ENCODE measurements at regions not wholly inside any gene's neighbourhood (a gene's known extent, or its start where the extent isn't known, plus 50 kb on each side); places are given as distances from the start of the nearest gene placed in this dataset.

DNA sequence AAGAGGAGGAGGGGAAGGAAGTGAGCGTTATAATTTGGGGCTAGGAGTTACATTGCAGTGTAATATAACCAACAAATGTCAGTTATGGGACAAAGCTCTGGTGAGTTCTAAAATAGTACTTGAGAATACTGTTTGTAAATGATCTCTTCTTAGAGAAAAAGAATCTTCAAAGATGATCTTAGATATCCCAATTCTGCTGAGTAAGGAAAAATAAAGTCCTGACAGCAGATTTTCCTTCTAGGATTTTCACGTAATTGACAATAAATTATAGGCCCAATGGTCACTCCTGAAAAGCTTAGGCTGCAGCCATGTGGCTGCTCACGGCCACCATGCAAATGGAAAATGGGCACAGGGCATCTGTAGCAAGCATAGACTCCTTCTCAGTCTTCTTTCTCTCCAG, 241.6 kb downstream of the SIPA1L2 start:
- TF ChIP-seq, protein P1, sequence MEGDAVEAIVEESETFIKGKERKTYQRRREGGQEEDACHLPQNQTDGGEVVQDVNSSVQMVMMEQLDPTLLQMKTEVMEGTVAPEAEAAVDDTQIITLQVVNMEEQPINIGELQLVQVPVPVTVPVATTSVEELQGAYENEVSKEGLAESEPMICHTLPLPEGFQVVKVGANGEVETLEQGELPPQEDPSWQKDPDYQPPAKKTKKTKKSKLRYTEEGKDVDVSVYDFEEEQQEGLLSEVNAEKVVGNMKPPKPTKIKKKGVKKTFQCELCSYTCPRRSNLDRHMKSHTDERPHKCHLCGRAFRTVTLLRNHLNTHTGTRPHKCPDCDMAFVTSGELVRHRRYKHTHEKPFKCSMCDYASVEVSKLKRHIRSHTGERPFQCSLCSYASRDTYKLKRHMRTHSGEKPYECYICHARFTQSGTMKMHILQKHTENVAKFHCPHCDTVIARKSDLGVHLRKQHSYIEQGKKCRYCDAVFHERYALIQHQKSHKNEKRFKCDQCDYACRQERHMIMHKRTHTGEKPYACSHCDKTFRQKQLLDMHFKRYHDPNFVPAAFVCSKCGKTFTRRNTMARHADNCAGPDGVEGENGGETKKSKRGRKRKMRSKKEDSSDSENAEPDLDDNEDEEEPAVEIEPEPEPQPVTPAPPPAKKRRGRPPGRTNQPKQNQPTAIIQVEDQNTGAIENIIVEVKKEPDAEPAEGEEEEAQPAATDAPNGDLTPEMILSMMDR (IDR thresholded peaks at IDR 0.05; ENCODE audit: insufficient read depth, missing control alignments), result no peak
- DNase-seq (ENCODE audit: insufficient read length, low spot score), result no peak
- FAIRE-seq, result no peak

DNA sequence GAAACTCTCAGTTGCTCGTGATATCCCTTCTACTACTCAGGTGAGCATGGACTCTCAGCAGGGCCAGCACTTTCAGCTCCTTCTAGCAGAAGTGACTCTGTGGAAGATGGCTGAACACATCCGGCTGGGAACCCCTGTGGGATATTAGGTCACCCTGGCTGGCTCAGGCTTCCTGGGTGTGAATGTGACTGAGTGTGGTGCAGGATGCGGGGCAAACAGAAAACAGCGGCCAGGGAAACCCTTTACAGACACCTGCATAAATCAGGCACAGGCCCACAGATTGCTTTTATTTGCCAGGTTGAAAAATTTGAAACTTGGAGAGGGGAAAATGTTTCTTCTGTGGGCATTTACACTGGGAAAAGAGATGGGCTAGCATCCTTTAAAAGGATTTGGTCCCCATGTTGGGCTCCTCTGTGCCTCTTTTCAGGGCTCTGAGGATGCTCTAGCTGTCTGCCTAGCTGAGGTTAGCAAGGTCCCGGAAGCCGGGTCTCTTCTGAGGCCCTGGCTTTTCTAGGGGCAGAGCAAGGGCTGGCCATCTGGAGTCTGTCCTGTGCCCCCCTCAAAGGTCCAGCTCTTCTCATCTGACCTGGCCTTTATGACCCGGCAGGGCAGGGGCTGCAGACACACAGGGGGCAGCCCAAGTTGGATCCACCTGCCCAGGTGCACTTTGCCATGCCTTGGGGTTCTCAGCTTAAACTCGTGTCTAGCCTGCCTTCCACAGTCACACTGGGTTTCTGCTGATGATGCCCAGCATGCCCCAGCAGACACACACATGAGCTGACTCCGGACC, 243.0 kb downstream of the SIPA1L2 start:
- FAIRE-seq, result no peak
- no peak for DNase-seq (ENCODE audit: insufficient read length, low spot score)
- TF ChIP-seq, protein P1 (IDR thresholded peaks at IDR 0.05; ENCODE audit: insufficient read depth, missing control alignments), result no peak

DNA sequence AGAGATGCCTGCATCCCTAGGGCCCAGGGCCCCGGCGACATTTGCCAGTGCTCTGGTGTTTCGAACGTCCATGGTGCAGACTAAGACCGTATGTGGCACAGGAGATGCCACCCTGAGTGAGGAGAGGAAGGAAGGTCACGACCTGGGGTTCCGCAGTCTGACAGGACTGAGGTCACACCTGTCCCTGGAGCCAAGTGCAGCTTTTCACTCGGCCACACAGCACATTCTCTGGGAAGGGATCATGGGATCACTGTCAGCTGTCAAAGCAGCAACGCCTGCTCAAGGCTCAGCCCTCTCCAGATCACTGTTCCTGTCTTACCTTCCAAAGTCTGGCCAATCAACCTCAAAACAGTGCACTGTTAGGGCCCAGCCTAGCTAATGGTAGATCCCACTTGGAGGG, 243.6 kb downstream of the SIPA1L2 start:
- FAIRE-seq (no peak), DNase-seq (ENCODE audit: insufficient read length, low spot score) (no peak)
- TF ChIP-seq, protein P1 (IDR thresholded peaks at IDR 0.05; ENCODE audit: insufficient read depth, missing control alignments), result no peak

DNA sequence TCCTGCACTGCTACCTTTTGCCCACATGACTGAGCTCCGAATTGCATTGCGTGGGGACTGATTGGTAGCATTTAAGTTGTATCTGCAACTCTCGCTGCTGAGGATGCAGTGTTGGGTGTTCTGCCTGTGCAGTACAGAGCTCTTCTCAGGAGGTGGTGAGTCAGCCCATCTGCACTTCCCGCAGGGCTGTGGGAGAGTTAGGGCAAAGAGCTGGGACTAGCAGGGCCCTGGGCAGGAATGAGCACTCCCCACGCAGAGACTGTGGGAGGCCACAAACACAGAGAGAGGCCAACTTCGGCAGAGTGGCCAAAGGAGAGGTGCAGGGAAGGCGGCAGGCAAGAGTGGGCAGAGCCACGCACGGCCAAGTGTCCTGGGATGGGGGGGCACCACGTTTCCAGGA, 244.7 kb downstream of the SIPA1L2 start:
- DNase-seq (ENCODE audit: insufficient read length, low spot score) (no peak), FAIRE-seq (no peak)
- TF ChIP-seq, protein P1 (IDR thresholded peaks at IDR 0.05; ENCODE audit: insufficient read depth, missing control alignments), result no peak

DNA sequence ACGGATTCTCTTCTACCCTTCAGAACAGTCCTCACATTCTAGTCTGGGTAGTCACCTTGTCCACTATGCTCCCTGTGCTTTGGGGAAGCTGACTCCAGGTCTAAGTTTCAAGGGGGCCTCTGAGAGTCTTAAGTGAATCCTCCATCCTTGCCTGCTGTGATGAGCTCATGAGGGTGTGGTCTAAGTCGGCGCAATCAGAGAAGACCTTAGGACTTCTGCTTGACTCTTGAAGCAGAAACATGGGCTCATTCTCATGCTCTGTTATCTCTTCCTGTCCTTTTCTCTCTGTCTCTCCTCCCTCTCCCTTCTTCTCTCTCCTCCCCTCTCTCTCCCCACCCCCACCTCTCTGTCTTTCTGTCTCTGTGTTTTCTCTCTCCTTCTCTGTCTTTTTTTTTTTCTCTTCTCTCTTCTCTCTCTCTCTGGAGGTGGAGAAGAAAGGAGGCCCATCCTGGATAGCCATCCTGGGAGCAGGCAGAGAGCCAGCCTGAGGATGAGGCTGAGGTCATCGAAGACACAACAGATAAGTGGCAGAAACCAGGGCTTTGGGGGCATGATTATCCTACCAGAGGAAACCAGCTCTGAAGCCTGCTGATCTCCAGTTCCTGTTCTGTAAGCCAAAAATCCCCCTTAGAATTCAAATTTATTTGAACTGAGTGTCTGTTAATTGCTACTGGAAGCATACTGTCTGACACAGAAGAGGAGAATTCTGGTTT, 245.6 kb downstream of the SIPA1L2 start:
- FAIRE-seq (no peak), DNase-seq (ENCODE audit: insufficient read length, low spot score) (no peak)
- TF ChIP-seq, protein P1 (IDR thresholded peaks at IDR 0.05; ENCODE audit: insufficient read depth, missing control alignments), result no peak

DNA sequence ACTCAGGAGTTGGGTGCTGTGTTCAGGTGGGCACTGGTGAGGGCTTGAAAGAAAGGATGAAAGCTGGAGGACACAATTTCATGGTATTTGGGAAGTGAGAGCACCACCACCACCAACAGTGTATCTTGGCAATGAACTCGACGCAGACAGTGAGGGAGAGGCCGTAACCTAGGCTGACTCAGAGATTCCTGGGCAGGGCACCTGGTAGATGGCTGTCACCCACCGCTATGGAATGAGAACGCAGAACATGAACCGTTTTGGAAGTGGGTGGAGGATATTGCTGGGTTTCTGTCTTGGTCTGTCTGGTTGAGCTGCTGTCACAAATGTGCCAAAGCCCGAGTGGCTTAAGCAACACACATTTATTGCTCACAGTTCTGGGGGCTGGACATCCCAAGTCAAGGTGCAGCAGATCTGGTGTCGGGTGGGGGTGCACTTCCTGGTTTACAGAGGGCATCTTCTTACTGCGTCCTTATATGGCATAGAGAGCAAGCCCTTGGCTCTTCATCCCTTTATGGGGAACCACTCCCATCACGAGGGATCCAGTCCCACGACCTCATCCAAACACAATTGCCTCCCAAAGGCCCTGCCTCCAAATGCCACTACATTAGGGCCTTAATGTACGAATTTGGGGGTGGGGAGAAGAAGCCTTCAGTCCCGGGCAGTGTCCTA, 246.3 kb downstream of the SIPA1L2 start:
- DNase-seq (ENCODE audit: insufficient read length, low spot score), result no peak
- TF ChIP-seq, protein P1 (IDR thresholded peaks at IDR 0.05; ENCODE audit: insufficient read depth, missing control alignments), result no peak
- FAIRE-seq, result no peak

Measured in D721Med (cell line).